ENCODE measurements at regions not wholly inside any gene's neighbourhood (a gene's known extent, or its start where the extent isn't known, plus 50 kb on each side); places are given as distances from the start of the nearest gene placed in this dataset.

GRCh38 chr1:60228041-60228491, 154.5 kb upstream of the C1orf87 start:
- H3K4me3 ChIP-seq (IDR thresholded peaks at IDR 0.05; ENCODE audit: insufficient read depth, low read depth, low read length): no peak overlapping the region
- H3K4me1 ChIP-seq (ENCODE audit: low read depth, poor library complexity, severe bottlenecking): no peaks in the 10 kb centered on the region
- no peak overlapping the region for H3K9ac ChIP-seq
- TF ChIP-seq CTCF (conservative IDR thresholded peaks at IDR 0.05; ENCODE audit: low read depth, low read length): no peak
- no peaks in the 10 kb centered on the region for H3K36me3 ChIP-seq (ENCODE audit: insufficient read depth)
- no peak overlapping the region for H2AFZ ChIP-seq (ENCODE audit: low read depth)
- H4K20me1 ChIP-seq (ENCODE audit: insufficient read depth): no peaks in the 10 kb centered on the region
- no peaks in the 10 kb centered on the region for H3K79me2 ChIP-seq (ENCODE audit: insufficient read depth, low read depth)
- no peak overlapping the region for H3K27ac ChIP-seq
- H3K4me2 ChIP-seq: no peak overlapping the region
- H3K27me3 ChIP-seq (ENCODE audit: insufficient read depth, low read depth): no peaks in the 10 kb centered on the region

- no peak overlapping the region for H3K4me2 ChIP-seq
- no peak for TF ChIP-seq CTCF (conservative IDR thresholded peaks at IDR 0.05; ENCODE audit: low read depth, low read length)
- H3K36me3 ChIP-seq (ENCODE audit: insufficient read depth): no peaks in the 10 kb centered on the region
- H4K20me1 ChIP-seq (ENCODE audit: insufficient read depth): no peaks in the 10 kb centered on the region
- H2AFZ ChIP-seq (ENCODE audit: low read depth): no peak overlapping the region
- H3K27ac ChIP-seq: no peak overlapping the region
- H3K79me2 ChIP-seq (ENCODE audit: insufficient read depth, low read depth): no peaks in the 10 kb centered on the region
- H3K9ac ChIP-seq: no peak overlapping the region
- no peaks in the 10 kb centered on the region for H3K27me3 ChIP-seq (ENCODE audit: insufficient read depth, low read depth)
- H3K4me3 ChIP-seq (IDR thresholded peaks at IDR 0.05; ENCODE audit: insufficient read depth, low read depth, low read length): no peak overlapping the region
- no peaks in the 10 kb centered on the region for H3K4me1 ChIP-seq (ENCODE audit: low read depth, poor library complexity, severe bottlenecking)
Measured at GRCh38 chr1:60227601-60228000, 154.0 kb upstream of the C1orf87 start.

- H3K79me2 ChIP-seq (ENCODE audit: insufficient read depth, low read depth): no peaks in the 10 kb centered on the region
- H3K4me2 ChIP-seq: no peak overlapping the region
Measured at GRCh38 chr1:60225486-60225885, 151.9 kb upstream of the C1orf87 start.

GRCh38 chr1:60224523-60224922, 151.0 kb upstream of the C1orf87 start:
- Histone ChIP-seq H2AFZ (ENCODE audit: low read depth) (no peak overlapping the region), H3K27me3 (ENCODE audit: insufficient read depth, low read depth) (no peaks in the 10 kb centered on the region), H4K20me1 (ENCODE audit: insufficient read depth) (no peaks in the 10 kb centered on the region), H3K79me2 (ENCODE audit: insufficient read depth, low read depth) (no peaks in the 10 kb centered on the region), H3K4me3 (IDR thresholded peaks at IDR 0.05; ENCODE audit: insufficient read depth, low read depth, low read length) (no peak overlapping the region), H3K4me2 (no peak overlapping the region), H3K27ac (no peak overlapping the region), H3K9ac (no peak overlapping the region), H3K4me1 (ENCODE audit: low read depth, poor library complexity, severe bottlenecking) (no peaks in the 10 kb centered on the region), H3K36me3 (ENCODE audit: insufficient read depth) (no peaks in the 10 kb centered on the region)
- TF ChIP-seq CTCF (conservative IDR thresholded peaks at IDR 0.05; ENCODE audit: low read depth, low read length): no peak

More at GRCh38 chr1:60225486-60225885, 151.9 kb upstream of the C1orf87 start:
- no peaks in the 10 kb centered on the region for H3K4me1 ChIP-seq (ENCODE audit: low read depth, poor library complexity, severe bottlenecking)
- TF ChIP-seq CTCF (conservative IDR thresholded peaks at IDR 0.05; ENCODE audit: low read depth, low read length): no peak
- H3K27me3 ChIP-seq (ENCODE audit: insufficient read depth, low read depth): no peaks in the 10 kb centered on the region
- no peaks in the 10 kb centered on the region for H3K36me3 ChIP-seq (ENCODE audit: insufficient read depth)
- no peak overlapping the region for H2AFZ ChIP-seq (ENCODE audit: low read depth)
- H3K4me3 ChIP-seq (IDR thresholded peaks at IDR 0.05; ENCODE audit: insufficient read depth, low read depth, low read length): no peak overlapping the region
- H3K27ac ChIP-seq: no peak overlapping the region
- no peak overlapping the region for H3K9ac ChIP-seq
- no peaks in the 10 kb centered on the region for H4K20me1 ChIP-seq (ENCODE audit: insufficient read depth)
